Astrocyte (in vitro differentiated cells and primary cell): ENCODE measurements at regions not wholly inside any gene's neighbourhood (a gene's known extent, or its start where the extent isn't known, plus 50 kb on each side); places are given as distances from the start of the nearest gene placed in this dataset.

Experiments
- EZH2 ChIP-seq: IDR thresholded peaks from 2 replicates; pipeline ENCODE4 v1.6.1; 2012; ENCODE audit warnings: mild to moderate bottlenecking, low read length, inconsistent platforms; ENCODE audit not compliant: insufficient read depth
- TF ChIP-seq, protein P1 (sequence below): IDR thresholded peaks from 2 replicates; pipeline ENCODE4 v1.5.1; 2011; ENCODE audit warnings: low read depth, mild to moderate bottlenecking, inconsistent platforms, low read length, moderate library complexity; ENCODE audit not compliant: insufficient read depth

DNA sequence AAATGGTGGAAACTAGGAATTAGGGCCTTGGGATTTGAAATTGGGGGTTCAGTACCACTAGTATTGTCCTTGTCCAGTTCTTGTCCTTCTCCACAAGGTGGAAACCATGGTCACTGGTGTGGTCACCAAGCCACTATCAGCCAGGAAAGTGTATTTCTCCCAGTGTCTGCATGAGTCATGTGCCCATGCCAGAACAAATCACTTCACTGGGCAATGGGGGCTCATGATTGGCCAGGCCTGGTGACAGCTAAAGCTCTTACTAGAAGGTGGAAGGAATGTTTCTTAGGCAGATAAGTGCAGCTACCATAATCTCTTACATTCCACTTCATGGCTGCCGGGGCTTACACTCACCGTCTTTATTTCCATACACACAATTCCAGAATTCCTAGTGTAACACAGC, 124.8 kb upstream of the TACR1 start:
- TF ChIP-seq, protein P1, sequence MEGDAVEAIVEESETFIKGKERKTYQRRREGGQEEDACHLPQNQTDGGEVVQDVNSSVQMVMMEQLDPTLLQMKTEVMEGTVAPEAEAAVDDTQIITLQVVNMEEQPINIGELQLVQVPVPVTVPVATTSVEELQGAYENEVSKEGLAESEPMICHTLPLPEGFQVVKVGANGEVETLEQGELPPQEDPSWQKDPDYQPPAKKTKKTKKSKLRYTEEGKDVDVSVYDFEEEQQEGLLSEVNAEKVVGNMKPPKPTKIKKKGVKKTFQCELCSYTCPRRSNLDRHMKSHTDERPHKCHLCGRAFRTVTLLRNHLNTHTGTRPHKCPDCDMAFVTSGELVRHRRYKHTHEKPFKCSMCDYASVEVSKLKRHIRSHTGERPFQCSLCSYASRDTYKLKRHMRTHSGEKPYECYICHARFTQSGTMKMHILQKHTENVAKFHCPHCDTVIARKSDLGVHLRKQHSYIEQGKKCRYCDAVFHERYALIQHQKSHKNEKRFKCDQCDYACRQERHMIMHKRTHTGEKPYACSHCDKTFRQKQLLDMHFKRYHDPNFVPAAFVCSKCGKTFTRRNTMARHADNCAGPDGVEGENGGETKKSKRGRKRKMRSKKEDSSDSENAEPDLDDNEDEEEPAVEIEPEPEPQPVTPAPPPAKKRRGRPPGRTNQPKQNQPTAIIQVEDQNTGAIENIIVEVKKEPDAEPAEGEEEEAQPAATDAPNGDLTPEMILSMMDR = no peak
- TF ChIP-seq EZH2 = no peak
